K562 (cell line): ENCODE measurements at regions not wholly inside any gene's neighbourhood (a gene's known extent, or its start where the extent isn't known, plus 50 kb on each side); places are given as distances from the start of the nearest gene placed in this dataset.

ENCODE experiments used
- ATAC-seq: fragments of 200-7000 bp; cut with Tn5 transposase; 3 replicates; pipeline ENCODE4 v1.9.1; 2020; ENCODE audit warnings: moderate library complexity
- BruUV-seq: library from RNA; stranded (reverse); fragments of 400-500 nt; replicated peaks from 2 replicates; lab custom pipeline; 2021; lab: Mats Ljungman, UMichigan
- CTCF ChIA-PET: fragments of 300-600 bp; formaldehyde crosslinking; extraction: SDS; loops from one replicate; lab custom pipeline; 2021; ENCODE audit warnings: low intra/inter-chr PET ratio; lab: Yijun Ruan, JAX
- POLR2A ChIA-PET: fragments of 300-600, 350-650 bp; sonication (Branson Sonifier 250); formaldehyde crosslinking; extraction: SDS; loops from one replicate; lab custom pipeline; 2021; ENCODE audit warnings: antibody characterized with exemption, inconsistent platforms; lab: Yijun Ruan, JAX
- DNase-seq, 4 experiments: peaks; one replicate each; pipeline versions ENCODE4 v3.0.0 to v3.0.0-alpha.2; 2011 to 2018; ENCODE audit warnings: low spot score in 3 of 4, mixed read lengths in 3 of 4; ENCODE audit errors: extremely low read depth in 1 of 4
- FAIRE-seq: peaks from 2 replicates; lab custom pipeline; 2011; peaks lifted over from hg19 to GRCh38; lab: Jason Lieb, UNC
- H2AFZ ChIP-seq: 2 replicates; pipeline ENCODE4 v1.6.0; 2011; ENCODE audit warnings: low read depth, low read length, control low read depth, inconsistent platforms
- H3K27ac ChIP-seq: fragments of 200-600 bp; 3 replicates; pipeline ENCODE4 v1.8.0; 2011; ENCODE audit warnings: low read depth, mild to moderate bottlenecking, control low read depth, inconsistent platforms, low read length, moderate library complexity, mixed read lengths; ENCODE audit errors: extremely low read depth
- H3K27me3 ChIP-seq, 2 experiments: fragments of 300-600 bp in 1 of 2; 2 replicates in 1 of 2; 3 replicates in 1 of 2; pipeline versions ENCODE4 v1.6.0 to v1.8.0; 2011; ENCODE audit warnings: inconsistent platforms in 2 of 2, low read length in 2 of 2, mild to moderate bottlenecking in 1 of 2, mixed read lengths in 1 of 2, moderate library complexity in 1 of 2; ENCODE audit not compliant: control insufficient read depth in 2 of 2, insufficient read depth in 2 of 2
- H3K36me3 ChIP-seq: fragments of 300-600 bp; 3 replicates; pipeline ENCODE4 v1.8.0; 2011; ENCODE audit warnings: mild to moderate bottlenecking, low read length, inconsistent platforms; ENCODE audit not compliant: control insufficient read depth, insufficient read depth
- H3K4me1 ChIP-seq, 2 experiments: fragments of 200-600 bp in 1 of 2; replicated peaks in 1 of 2; 2 replicates in 1 of 2; 3 replicates in 1 of 2; pipeline versions ENCODE4 v1.5.1 to v1.8.0; 2011; ENCODE audit warnings: inconsistent platforms in 2 of 2, low read length in 2 of 2, mild to moderate bottlenecking in 1 of 2, mixed read lengths in 1 of 2, moderate library complexity in 1 of 2; ENCODE audit not compliant: control insufficient read depth in 2 of 2, insufficient read depth in 2 of 2
- H3K4me2 ChIP-seq: 2 replicates; pipeline ENCODE4 v1.6.1; 2011; ENCODE audit warnings: low read length, control low read depth, inconsistent platforms, mixed read lengths; ENCODE audit not compliant: insufficient read depth
- H3K4me3 ChIP-seq: fragments of 200-600 bp; sonication (generic), shearing (Covaris generic); 2 replicates; pipeline ENCODE4 v1.5.1; 2016; ENCODE audit warnings: control low read depth, inconsistent platforms
- H3K79me2 ChIP-seq: fragments of 200-600 bp; 3 replicates; pipeline ENCODE4 v1.8.0; 2011; ENCODE audit warnings: low read length, inconsistent platforms; ENCODE audit not compliant: control insufficient read depth, insufficient read depth
- H3K9ac ChIP-seq, 2 experiments: 2 replicates each; pipeline versions ENCODE4 v1.6.0 to v1.6.1; 2011; ENCODE audit warnings: low read depth in 2 of 2, low read length in 2 of 2, control low read depth in 1 of 2, inconsistent platforms in 1 of 2, mild to moderate bottlenecking in 1 of 2, mixed read lengths in 1 of 2; ENCODE audit not compliant: insufficient read depth in 1 of 2
- H3K9me1 ChIP-seq: one replicate; pipeline ENCODE4 v1.6.0; 2011; ENCODE audit warnings: inconsistent platforms, mild to moderate bottlenecking, low read length, moderate library complexity; ENCODE audit not compliant: control insufficient read depth, insufficient read depth
- H3K9me3 ChIP-seq: replicated peaks from 2 replicates; pipeline ENCODE4 v1.5.1; 2011; ENCODE audit warnings: low read depth, low read length, inconsistent platforms; ENCODE audit not compliant: control insufficient read depth, insufficient read depth
- H4K20me1 ChIP-seq: replicated peaks from 2 replicates; pipeline ENCODE4 v1.6.1; 2011; ENCODE audit warnings: low read length, inconsistent platforms, mixed read lengths; ENCODE audit not compliant: control insufficient read depth, insufficient read depth
- BHLHE40 ChIP-seq: IDR thresholded peaks from 2 replicates; pipeline ENCODE4 v1.6.1; 2011; ENCODE audit warnings: low read length, improper control_type of control experiment
- ELF1 ChIP-seq: fragments of 200-800 bp; sonication (Bioruptor generic); IDR thresholded peaks from 2 replicates; pipeline ENCODE4 v1.6.1; 2016; ENCODE audit warnings: missing genetic modification characterization, missing compliant biosample characterization
- ESRRB ChIP-seq: fragments of 250-450 bp; sonication (Bioruptor Pico); IDR thresholded peaks from 2 replicates; pipeline ENCODE4 v1.5.0; 2020; ENCODE audit warnings: mild to moderate bottlenecking, moderate library complexity, borderline replicate concordance
- FOXK1 ChIP-seq: sonication (generic); formaldehyde crosslinking; IDR thresholded peaks from 2 replicates; pipeline ENCODE4 v1.8.0; 2022; ENCODE audit warnings: missing genetic modification reagents, mild to moderate bottlenecking, borderline replicate concordance
- LCOR ChIP-seq: sonication (generic); formaldehyde crosslinking; IDR thresholded peaks from 2 replicates; pipeline ENCODE4 v1.8.0; 2022; ENCODE audit warnings: mild to moderate bottlenecking, missing genetic modification reagents
- MCM2 ChIP-seq: fragments of 450-650 bp; IDR thresholded peaks from 2 replicates; pipeline ENCODE4 v1.6.1; 2017; ENCODE audit warnings: low read depth, mild to moderate bottlenecking
- MTF1 ChIP-seq: fragments of 250-450 bp; sonication (Bioruptor Pico); IDR thresholded peaks from 2 replicates; pipeline ENCODE4 v1.9.0; 2021; ENCODE audit warnings: moderate library complexity, mild to moderate bottlenecking, inconsistent platforms, borderline replicate concordance
- NCOA4 ChIP-seq: fragments of 450-650 bp; IDR thresholded peaks from 2 replicates; pipeline ENCODE4 v1.6.1; 2018; ENCODE audit warnings: mild to moderate bottlenecking; ENCODE audit not compliant: partially characterized antibody
- NR4A1 ChIP-seq, 2 experiments: fragments of 250-450 bp in 1 of 2; fragments of 450-650 bp in 1 of 2; sonication (Bioruptor Pico) in 1 of 2; IDR thresholded peaks; 2 replicates each; pipeline versions ENCODE4 v1.4.0 to v1.6.1; 2016 to 2020; ENCODE audit warnings: mild to moderate bottlenecking in 2 of 2, missing compliant biosample characterization in 1 of 2, missing genetic modification characterization in 1 of 2, moderate library complexity in 1 of 2
- NRF1 ChIP-seq, 2 experiments: fragments of 450-650 bp; IDR thresholded peaks in 1 of 2; conservative IDR thresholded peaks in 1 of 2; 2 replicates each; pipeline ENCODE4 v1.6.1; 2014; ENCODE audit warnings: mild to moderate bottlenecking in 2 of 2
- OTX1 ChIP-seq: fragments of 450-650 bp; formaldehyde crosslinking; IDR thresholded peaks from 2 replicates; pipeline ENCODE4 v1.4.0; 2022; ENCODE audit warnings: mild to moderate bottlenecking
- RBFOX2 ChIP-seq: fragments of 200-400 bp; formaldehyde crosslinking; IDR thresholded peaks from 2 replicates; pipeline ENCODE4 v1.6.1; 2017; ENCODE audit warnings: low read depth, mild to moderate bottlenecking, low read length, moderate library complexity
- RBM25 ChIP-seq: fragments of 200-400 bp; formaldehyde crosslinking; IDR thresholded peaks from 2 replicates; pipeline ENCODE4 v1.6.1; 2018; ENCODE audit warnings: low read length, low read depth, moderate library complexity; ENCODE audit not compliant: severe bottlenecking
- RNF219 ChIP-seq: fragments of 250-450 bp; sonication (Bioruptor Pico); IDR thresholded peaks from 2 replicates; pipeline ENCODE4 v1.5.0; 2022; ENCODE audit warnings: mild to moderate bottlenecking
- TCF7L2 ChIP-seq: fragments of 150-350 bp; IDR thresholded peaks from 2 replicates; pipeline ENCODE4 v1.6.1; 2016; ENCODE audit warnings: low read depth, mild to moderate bottlenecking, low read length, moderate library complexity
- TRIM28 ChIP-seq: fragments of 450-650 bp; IDR thresholded peaks from 2 replicates; pipeline ENCODE4 v1.6.1; 2017
- XRCC3 ChIP-seq: fragments of 450-650 bp; IDR thresholded peaks from 2 replicates; pipeline ENCODE4 v1.6.1; 2017; ENCODE audit warnings: mild to moderate bottlenecking, moderate library complexity
- WGBS: fragments of 100-300 bp; shearing (Covaris generic); methylation state at CpG from one replicate; pipeline ENCODE4 v1.1.6; 2016; ENCODE audit warnings: low coverage, mixed read lengths; ENCODE audit not compliant: insufficient coverage; ENCODE audit errors: missing lambda C conversion rate; 5-methylcytosine and 5-hydroxymethylcytosine counted together
- in situ Hi-C: fragments of 300-500 bp; cut with MboI; formaldehyde crosslinking; loops from 4 replicates; pipeline ENCODE4 v1.15.0; 2018; ENCODE audit warnings: inconsistent platforms, mixed read lengths
- intact Hi-C: fragments of 100-400 bp; cut with micrococcal nuclease; formaldehyde crosslinking; loops from 2 replicates; pipeline ENCODE4 v1.14.2; 2022

- Histone ChIP-seq H2AFZ (no peak overlapping the region), H3K9me3 (no peaks in the 10 kb centered on the region), H3K27ac (no peak overlapping the region), H3K4me3 (no peak overlapping the region), H3K9ac (no peak overlapping the region), H3K79me2 (no peaks in the 10 kb centered on the region), H3K4me1 (no peaks in the 10 kb centered on the region), H3K36me3 (no peaks in the 10 kb centered on the region), H3K27me3 (peaks cover 0 to 7% of the 10 kb centered on the region in 2 experiments; a peak in 3 of 5 replicates), H3K4me2 (no peak overlapping the region), H3K9me1 (no peaks in the 10 kb centered on the region), H4K20me1 (no peaks in the 10 kb centered on the region; the same call in 1 of the 2 replicates)
- FAIRE-seq (no peak), DNase-seq (no peak), ATAC-seq (no peak)
- no peak for TF ChIP-seq TCF7L2
- CTCF ChIA-PET = no interaction called here
- WGBS = 0% methylated on average over 3 of the region's 3 CpGs
- in situ Hi-C loops (no loop called here), intact Hi-C loops (no loop called here)
- POLR2A ChIA-PET = no interaction called here
- BruUV-seq = no TSS peak
Observed at GRCh38 chr15:56528136-56528535, 63.2 kb upstream of the MNS1 start.

GRCh38 chr15:56524915-56525314 is 60.0 kb upstream of the MNS1 start:
- BruUV-seq = no TSS peak
- Histone ChIP-seq H3K4me2 (no peak overlapping the region), H3K27me3 (peaks cover 0 to 2% of the 10 kb centered on the region in 2 experiments; a peak in 1 of 5 replicates), H3K9ac (no peak overlapping the region), H3K27ac (no peak overlapping the region), H4K20me1 (no peaks in the 10 kb centered on the region; the same call in 1 of the 2 replicates), H2AFZ (no peak overlapping the region), H3K79me2 (no peaks in the 10 kb centered on the region), H3K9me3 (no peaks in the 10 kb centered on the region), H3K4me3 (no peak overlapping the region), H3K9me1 (no peaks in the 10 kb centered on the region), H3K36me3 (no peaks in the 10 kb centered on the region), H3K4me1 (no peaks in the 10 kb centered on the region)
- no peak for ATAC-seq
- no peak for FAIRE-seq
- intact Hi-C loops = no loop called here
- no peak for DNase-seq
- in situ Hi-C loops = no loop called here
- CTCF ChIA-PET = no interaction called here
- POLR2A ChIA-PET = no interaction called here
- TF ChIP-seq RBFOX2 (no peak), FOXK1 (CRISPR knock-in tag) (no peak), MTF1 (CRISPR knock-in tag) (no peak), NCOA4 (no peak), NRF1 (conservative IDR thresholded peaks at IDR 0.05 in 1 of 2, IDR thresholded peaks at IDR 0.05 in 1 of 2) (no peak), RBM25 (no peak), MCM2 (no peak), LCOR (no peak), TRIM28 (no peak), BHLHE40 (no peak), OTX1 (no peak), ESRRB (CRISPR knock-in tag) (no peak), ELF1 (tag) (no peak), RNF219 (CRISPR knock-in tag) (no peak), NR4A1 (CRISPR knock-in tag; IDR thresholded peaks at IDR 0.05) (no peak), NR4A1 (tag; IDR thresholded peaks at IDR 0.05) (no peak), XRCC3 (no peak)
